ENCODE measurements at regions not wholly inside any gene's neighbourhood (a gene's known extent, or its start where the extent isn't known, plus 50 kb on each side); places are given as distances from the start of the nearest gene placed in this dataset.

DNA sequence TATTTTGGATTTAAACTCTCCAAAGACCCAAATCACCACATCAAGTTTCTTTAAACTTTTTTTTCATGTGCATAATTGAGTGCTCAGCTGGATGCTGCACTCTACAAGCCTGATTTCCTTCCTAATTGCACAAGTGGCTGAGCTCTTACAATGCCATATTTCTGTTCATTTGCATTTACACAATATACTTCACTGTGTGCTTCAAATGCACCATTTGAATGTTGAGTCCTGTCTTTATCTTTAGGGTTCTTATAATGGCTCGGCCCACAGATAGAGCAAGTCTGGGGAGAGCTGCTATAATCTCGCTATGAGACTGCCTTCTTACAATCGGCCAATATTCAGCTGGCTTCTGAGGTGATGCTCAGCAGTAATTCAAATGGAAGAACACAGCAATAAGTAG lies 200.6 kb upstream of the MAP3K7 start:
- H3K4me3 ChIP-seq (ENCODE audit: low read length) = no peak overlapping the region
- no peak for DNase-seq (ENCODE audit: low read depth)
- TF ChIP-seq, protein P1, sequence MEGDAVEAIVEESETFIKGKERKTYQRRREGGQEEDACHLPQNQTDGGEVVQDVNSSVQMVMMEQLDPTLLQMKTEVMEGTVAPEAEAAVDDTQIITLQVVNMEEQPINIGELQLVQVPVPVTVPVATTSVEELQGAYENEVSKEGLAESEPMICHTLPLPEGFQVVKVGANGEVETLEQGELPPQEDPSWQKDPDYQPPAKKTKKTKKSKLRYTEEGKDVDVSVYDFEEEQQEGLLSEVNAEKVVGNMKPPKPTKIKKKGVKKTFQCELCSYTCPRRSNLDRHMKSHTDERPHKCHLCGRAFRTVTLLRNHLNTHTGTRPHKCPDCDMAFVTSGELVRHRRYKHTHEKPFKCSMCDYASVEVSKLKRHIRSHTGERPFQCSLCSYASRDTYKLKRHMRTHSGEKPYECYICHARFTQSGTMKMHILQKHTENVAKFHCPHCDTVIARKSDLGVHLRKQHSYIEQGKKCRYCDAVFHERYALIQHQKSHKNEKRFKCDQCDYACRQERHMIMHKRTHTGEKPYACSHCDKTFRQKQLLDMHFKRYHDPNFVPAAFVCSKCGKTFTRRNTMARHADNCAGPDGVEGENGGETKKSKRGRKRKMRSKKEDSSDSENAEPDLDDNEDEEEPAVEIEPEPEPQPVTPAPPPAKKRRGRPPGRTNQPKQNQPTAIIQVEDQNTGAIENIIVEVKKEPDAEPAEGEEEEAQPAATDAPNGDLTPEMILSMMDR (conservative IDR thresholded peaks at IDR 0.05; ENCODE audit: low read length) = no peak

DNA sequence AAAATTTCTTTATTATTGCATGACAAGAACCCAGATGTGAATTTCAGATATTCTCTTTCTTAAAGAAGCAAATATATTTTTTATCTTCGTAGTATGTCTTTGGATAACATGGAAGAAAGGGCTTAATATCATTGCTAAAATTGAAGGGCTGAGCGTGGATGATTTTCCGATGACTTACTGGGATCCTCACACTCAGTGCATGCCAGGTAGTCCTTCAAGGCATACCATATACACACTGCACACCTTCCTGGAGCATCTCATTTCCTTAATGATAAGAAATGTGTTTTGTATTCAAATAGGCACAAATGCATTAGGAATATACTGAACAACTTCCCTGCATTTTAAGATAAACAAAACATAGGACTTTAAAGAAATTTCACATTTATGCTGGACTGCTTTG lies 193.9 kb upstream of the MAP3K7 start:
- H3K4me3 ChIP-seq (ENCODE audit: low read length) = no peak overlapping the region
- DNase-seq (ENCODE audit: low read depth) = no peak
- TF ChIP-seq, protein P1 (conservative IDR thresholded peaks at IDR 0.05; ENCODE audit: low read length) = no peak

DNA sequence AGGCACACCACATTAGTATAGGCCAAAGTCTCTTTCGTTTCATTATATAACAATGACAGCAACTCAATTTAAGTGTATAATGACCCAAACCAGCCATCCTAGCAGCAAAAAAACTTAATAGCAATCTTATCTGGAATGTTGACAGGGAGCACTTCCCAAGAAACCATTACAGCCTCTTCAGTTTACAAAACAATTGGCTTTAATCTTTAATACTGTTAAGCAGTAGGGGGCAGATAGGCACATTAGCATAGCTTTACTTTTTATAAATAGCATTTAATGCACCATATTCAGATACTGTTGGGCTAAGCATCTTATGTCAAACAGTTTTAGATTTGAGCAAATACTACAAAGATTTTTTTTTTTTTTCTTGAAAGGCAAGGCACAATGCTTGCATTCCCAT lies 193.3 kb upstream of the MAP3K7 start:
- H3K4me3 ChIP-seq (ENCODE audit: low read length) = no peak overlapping the region
- TF ChIP-seq, protein P1 (conservative IDR thresholded peaks at IDR 0.05; ENCODE audit: low read length) = no peak
- DNase-seq (ENCODE audit: low read depth) = no peak

DNA sequence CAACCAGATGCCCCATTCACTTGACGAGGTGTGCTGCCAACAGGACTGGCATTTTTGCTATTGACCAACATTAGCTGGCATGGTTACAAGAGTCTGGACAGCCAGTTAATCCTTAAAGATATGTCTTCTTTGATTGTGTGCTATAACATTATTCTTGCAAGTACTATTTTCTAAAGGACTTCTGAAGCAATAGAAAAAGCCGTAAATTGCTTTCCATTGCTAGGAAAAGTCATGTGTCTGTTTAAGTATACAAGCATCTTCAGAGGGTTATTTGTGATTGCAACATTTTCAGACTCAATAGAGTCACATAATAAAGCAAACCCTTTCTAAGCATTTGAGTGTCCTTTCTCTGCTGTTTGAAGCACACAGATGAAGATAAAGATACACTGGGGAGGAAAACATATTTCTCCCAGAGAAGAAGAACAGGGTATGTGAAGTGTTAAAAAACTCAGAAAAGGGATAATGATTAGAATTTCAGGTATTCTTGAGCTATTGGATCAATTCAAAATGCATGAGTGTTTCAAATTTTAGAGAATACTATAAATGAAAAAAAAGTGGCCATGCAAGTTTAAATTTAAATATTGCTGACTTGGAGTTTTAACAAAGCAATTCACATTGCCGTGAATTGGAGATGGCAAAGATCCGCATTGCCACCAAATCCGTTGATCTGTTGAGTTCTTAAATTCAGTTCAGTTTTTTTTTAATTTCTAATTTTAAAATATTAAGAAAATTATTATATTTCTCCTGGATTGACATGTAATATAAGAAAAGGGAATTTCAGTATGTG lies 191.7 kb upstream of the MAP3K7 start:
- no peak overlapping the region for H3K4me3 ChIP-seq (ENCODE audit: low read length)
- no peak for DNase-seq (ENCODE audit: low read depth)
- TF ChIP-seq, protein P1 (conservative IDR thresholded peaks at IDR 0.05; ENCODE audit: low read length) = no peak

DNA sequence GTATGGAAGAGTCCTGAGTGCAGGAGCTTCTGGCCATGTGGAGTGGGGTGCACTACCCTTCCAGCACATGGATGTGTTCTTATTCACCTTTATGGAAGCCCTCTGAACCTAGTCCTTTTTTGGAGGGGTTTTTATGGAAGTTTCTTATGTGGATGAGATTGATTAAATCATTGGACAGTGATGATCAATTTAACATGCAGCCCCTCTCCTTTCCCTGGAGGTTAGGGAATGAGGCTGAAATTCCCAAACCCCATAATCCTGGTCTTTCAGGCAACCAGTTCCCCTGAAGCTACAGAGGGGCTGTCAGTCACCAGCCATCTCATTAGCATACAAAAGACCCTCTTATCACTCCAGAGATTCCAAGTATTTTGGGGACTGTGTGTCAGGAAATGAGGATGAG lies 183.9 kb upstream of the MAP3K7 start:
- DNase-seq (ENCODE audit: low read depth) = no peak
- TF ChIP-seq, protein P1 (conservative IDR thresholded peaks at IDR 0.05; ENCODE audit: low read length) = no peak
- no peak overlapping the region for H3K4me3 ChIP-seq (ENCODE audit: low read length)

DNA sequence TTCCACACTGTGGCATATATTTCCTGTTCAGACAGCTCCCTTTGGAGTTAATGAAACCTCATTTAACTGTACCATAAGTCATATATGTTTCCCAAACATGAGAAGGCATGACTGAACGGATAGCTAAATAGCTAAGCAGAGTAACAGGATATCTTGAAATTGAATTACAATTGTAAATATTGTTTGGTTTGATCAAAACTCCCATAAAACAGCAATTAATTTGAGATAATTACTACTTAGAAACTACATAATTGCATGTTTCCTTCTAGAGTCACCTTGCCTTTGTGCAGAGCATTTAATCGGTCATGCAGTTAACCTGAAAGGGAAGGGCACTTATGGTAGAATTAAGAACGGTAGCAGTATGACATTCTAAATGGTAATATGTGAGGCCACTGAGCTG lies 179.0 kb upstream of the MAP3K7 start:
- no peak overlapping the region for H3K4me3 ChIP-seq (ENCODE audit: low read length)
- no peak for DNase-seq (ENCODE audit: low read depth)
- TF ChIP-seq, protein P1 (conservative IDR thresholded peaks at IDR 0.05; ENCODE audit: low read length) = no peak

DNA sequence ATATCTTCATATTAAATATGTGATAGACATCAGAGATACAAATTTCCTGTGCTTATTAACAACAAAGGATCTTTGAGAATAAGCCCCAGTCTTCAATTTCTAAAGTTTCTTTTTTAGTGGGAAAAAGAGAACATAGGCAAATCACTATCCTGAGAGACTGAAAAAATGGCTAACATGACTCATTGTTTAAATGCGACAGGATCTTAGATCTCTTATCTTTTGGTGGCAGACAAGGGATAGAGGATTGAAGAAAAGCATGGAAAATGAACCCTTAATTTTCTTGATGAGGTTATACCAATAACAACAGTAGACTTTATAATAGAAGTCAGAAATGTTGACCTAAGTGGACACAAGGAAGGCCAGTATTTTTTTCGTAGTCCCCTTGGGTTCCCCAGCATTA lies 178.6 kb upstream of the MAP3K7 start:
- H3K4me3 ChIP-seq (ENCODE audit: low read length) = no peak overlapping the region
- TF ChIP-seq, protein P1 (conservative IDR thresholded peaks at IDR 0.05; ENCODE audit: low read length) = no peak
- DNase-seq (ENCODE audit: low read depth) = no peak
